ENCODE measurements at regions not wholly inside any gene's neighbourhood (a gene's known extent, or its start where the extent isn't known, plus 50 kb on each side); places are given as distances from the start of the nearest gene placed in this dataset.
A peak's percentile ranks its signal among the peaks of the same experiment; 100 is the strongest.
"Not testable (repeated sequence)": the region's sequence is repeated elsewhere in the genome, so short reads cannot be mapped to it uniquely, and the experiment has no call there.

- DNase-seq: no peak
Observed at GRCh38 chr18:28313602-28314001, 136.7 kb upstream of the CDH2 start.

GRCh38 chr18:28288784-28289183 lies 111.9 kb upstream of the CDH2 start:
- no peak for DNase-seq

DNA sequence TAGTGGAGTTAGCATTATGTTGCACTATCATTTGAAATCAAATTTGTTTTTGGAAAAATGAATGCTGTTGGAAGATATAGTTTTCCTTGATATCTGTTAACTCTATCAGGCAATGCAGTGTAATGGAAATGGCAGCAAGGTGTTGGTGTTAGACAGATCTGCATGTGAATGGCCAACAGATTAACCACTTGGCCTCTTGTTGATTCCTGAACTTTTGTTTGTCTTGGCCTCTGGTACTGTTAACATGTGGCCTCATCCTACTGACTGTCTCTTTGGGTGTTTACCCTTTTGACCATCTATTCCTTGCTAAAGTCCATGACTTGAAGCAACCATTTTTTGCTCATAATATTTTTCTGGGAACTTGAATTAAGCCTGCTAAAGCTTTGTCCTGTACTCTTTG lies 110.2 kb upstream of the CDH2 start:
- no peak for DNase-seq

DNA sequence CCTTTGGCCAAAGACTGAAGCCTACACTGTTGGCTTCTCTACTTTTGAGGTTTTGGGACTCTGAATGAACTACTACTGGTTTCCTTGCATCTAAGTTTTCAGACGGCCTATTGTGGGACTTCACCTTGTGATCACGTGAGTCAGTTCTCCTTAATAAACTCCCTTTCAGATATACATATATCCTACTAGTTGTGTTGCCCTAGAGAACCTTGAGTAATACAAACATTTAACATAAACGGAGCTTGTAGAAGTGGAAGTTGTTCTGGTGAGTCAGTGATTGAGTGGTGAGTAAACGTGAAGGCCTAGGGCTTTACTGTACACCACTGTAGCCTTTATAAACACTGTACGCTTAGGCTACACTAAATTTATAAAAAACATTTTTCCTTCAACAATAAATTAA lies 107.2 kb upstream of the CDH2 start:
- DNase-seq: no peak

GRCh38 chr18:28281400-28281799 lies 104.5 kb upstream of the CDH2 start:
- DNase-seq: peak in 1 of 3 experiments; percentile 24

GRCh38 chr18:28269750-28270149 lies 92.8 kb upstream of the CDH2 start:
- DNase-seq: no peak

GRCh38 chr18:28267878-28268625 lies 91.1 kb upstream of the CDH2 start:
- DNase-seq: no peak

- no peak for DNase-seq
Observed at GRCh38 chr18:28267276-28267675, 90.3 kb upstream of the CDH2 start.

- no peak for DNase-seq
Observed at GRCh38 chr18:28256166-28256565, 79.2 kb upstream of the CDH2 start.

GRCh38 chr18:28248653-28249052 lies 71.7 kb upstream of the CDH2 start:
- no peak for DNase-seq

DNA sequence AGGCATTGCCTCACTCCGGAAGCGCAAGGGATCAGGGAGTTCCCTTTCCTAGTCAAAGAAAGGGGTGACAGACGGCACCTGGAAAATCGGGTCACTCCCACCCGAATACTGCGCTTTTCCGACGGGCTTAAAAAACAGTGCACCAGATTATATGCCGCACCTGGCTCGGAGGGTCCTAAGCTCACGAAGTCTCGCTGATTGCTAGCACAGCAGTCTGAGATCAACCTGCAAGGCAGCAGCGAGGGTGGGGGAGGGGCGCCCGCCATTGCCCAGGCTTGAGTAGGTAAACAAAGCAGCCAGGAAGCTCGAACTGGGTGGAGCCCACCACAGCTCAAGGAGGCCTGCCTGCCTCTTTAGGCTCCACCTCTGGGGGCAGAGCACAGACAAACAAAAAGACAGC lies 63.7 kb upstream of the CDH2 start:
- DNase-seq: not testable (repeated sequence)

DNA sequence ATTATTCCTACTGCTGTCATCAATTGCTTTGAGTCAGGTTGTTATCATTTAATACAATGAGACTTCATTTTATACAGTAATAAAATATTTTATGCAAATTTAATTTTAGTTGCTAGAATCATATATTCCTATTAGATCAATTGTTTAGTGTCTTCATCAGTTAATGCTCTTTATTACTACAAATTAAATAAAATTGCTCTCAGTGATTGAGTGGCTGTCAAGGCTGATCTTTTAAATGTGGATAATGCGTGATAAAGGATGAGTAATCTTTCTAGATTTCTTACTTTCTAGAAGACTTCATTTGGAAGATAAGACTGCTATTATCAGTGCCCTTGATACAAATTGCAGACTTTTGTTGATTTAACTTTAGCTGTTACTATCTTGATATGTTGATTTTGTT lies 59.6 kb upstream of the CDH2 start:
- DNase-seq: no peak

Data from NCI-H1417 (cell line).